Activated naive CD4-positive, alpha-beta T cell treated with anti-CD3 and anti-CD28 coated beads for 36 hours (primary cell): ENCODE measurements at regions not wholly inside any gene's neighbourhood (a gene's known extent, or its start where the extent isn't known, plus 50 kb on each side); places are given as distances from the start of the nearest gene placed in this dataset.

Experiments used
- CTCF ChIA-PET: fragments of 350-600 bp; sonication (Branson Sonifier 250); formaldehyde crosslinking; loops from one replicate; lab custom pipeline; 2021; ENCODE audit warnings: antibody characterized with exemption; lab: Charles Lee
- DNase-seq: peaks from one replicate; pipeline ENCODE4 v3.0.0-alpha.2; 2020
- H3K27ac Mint-ChIP-seq: one replicate; pipeline ENCODE4 v1.8.0; 2021; ENCODE audit warnings: mild to moderate bottlenecking, mixed read lengths
- H3K27me3 Mint-ChIP-seq: one replicate; pipeline ENCODE4 v1.8.0; 2021; ENCODE audit warnings: low read depth, mixed read lengths
- H3K36me3 Mint-ChIP-seq: one replicate; pipeline ENCODE4 v1.8.0; 2021; ENCODE audit warnings: low read depth, mixed read lengths
- H3K4me1 Mint-ChIP-seq: one replicate; pipeline ENCODE4 v1.8.0; 2021; ENCODE audit warnings: low read depth, mixed read lengths
- H3K4me3 Mint-ChIP-seq: one replicate; pipeline ENCODE4 v1.8.0; 2021; ENCODE audit warnings: mild to moderate bottlenecking, moderate library complexity, mixed read lengths
- H3K9me3 Mint-ChIP-seq: one replicate; pipeline ENCODE4 v1.8.0; 2021; ENCODE audit warnings: mixed read lengths
- intact Hi-C: fragments of 100-400 bp; cut with micrococcal nuclease; formaldehyde crosslinking; loops from one replicate; pipeline ENCODE4 v1.15.1; 2023

GRCh38 chr17:49910094-49910857 is 58.7 kb upstream of the DLX4 start:
- H3K27ac Mint-ChIP-seq: no peak overlapping the region
- H3K4me1 Mint-ChIP-seq: peaks cover 10% of the 10 kb centered on the region
- peak; percentile 55 for DNase-seq
- intact Hi-C loops: no loop called here
- peaks cover 68% of the 10 kb centered on the region for H3K27me3 Mint-ChIP-seq
- no peaks in the 10 kb centered on the region for H3K36me3 Mint-ChIP-seq
- H3K4me3 Mint-ChIP-seq: peak overlapping the region; percentile 53
- H3K9me3 Mint-ChIP-seq: no peaks in the 10 kb centered on the region
- CTCF ChIA-PET: interaction anchor here (1.2 to 3.4 kb wide), 4 partner anchors 12 to 87 kb away, joined by 3 to 23 read pairs (median 4); no protein-coding TSS in a partner anchor

- CTCF ChIA-PET: interaction anchor here (1.2 to 3.4 kb wide), 3 partner anchors 30 to 87 kb away, joined by 4 to 23 read pairs (median 4); no protein-coding TSS in a partner anchor
- Mint-ChIP-seq H3K9me3 (no peaks in the 10 kb centered on the region), H3K4me3 (no peak overlapping the region)
These were observed 58.2 kb upstream of the DLX4 start for GRCh38 chr17:49910858-49911204.

GRCh38 chr17:49911719-49912118 is 57.3 kb upstream of the DLX4 start:
- Mint-ChIP-seq H3K4me1 (peaks cover 10% of the 10 kb centered on the region), H3K27me3 (peaks cover 66% of the 10 kb centered on the region), H3K4me3 (no peak overlapping the region), H3K36me3 (no peaks in the 10 kb centered on the region), H3K27ac (no peak overlapping the region), H3K9me3 (no peaks in the 10 kb centered on the region)
- no peak for DNase-seq
- CTCF ChIA-PET: interaction anchor here (1.1 to 1.2 kb wide), 2 partner anchors 52 to 86 kb away, joined by 4 read pairs; no protein-coding TSS in a partner anchor
- intact Hi-C loops: no loop called here

More at GRCh38 chr17:49910858-49911204, 58.2 kb upstream of the DLX4 start:
- peaks cover 10% of the 10 kb centered on the region for H3K4me1 Mint-ChIP-seq
- intact Hi-C loops: no loop called here
- H3K36me3 Mint-ChIP-seq: no peaks in the 10 kb centered on the region
- H3K27me3 Mint-ChIP-seq: peaks cover 65% of the 10 kb centered on the region
- DNase-seq: no peak
- H3K27ac Mint-ChIP-seq: no peak overlapping the region

GRCh38 chr17:49913226-49914095 is 55.5 kb upstream of the DLX4 start:
- intact Hi-C loops: no loop called here
- no peak for DNase-seq
- H3K27ac Mint-ChIP-seq: no peak overlapping the region
- CTCF ChIA-PET: interaction anchor here (1.4 kb wide), 1 partner anchor 85 kb away, joined by 3 read pairs; no protein-coding TSS in a partner anchor
- peaks cover 53% of the 10 kb centered on the region for H3K27me3 Mint-ChIP-seq
- no peaks in the 10 kb centered on the region for H3K9me3 Mint-ChIP-seq
- no peaks in the 10 kb centered on the region for H3K36me3 Mint-ChIP-seq
- peaks cover 10% of the 10 kb centered on the region for H3K4me1 Mint-ChIP-seq
- no peak overlapping the region for H3K4me3 Mint-ChIP-seq

GRCh38 chr17:49914096-49914490 is 54.9 kb upstream of the DLX4 start:
- no peak overlapping the region for H3K4me3 Mint-ChIP-seq
- H3K27me3 Mint-ChIP-seq: peaks cover 46% of the 10 kb centered on the region
- intact Hi-C loops: no loop called here
- H3K9me3 Mint-ChIP-seq: no peaks in the 10 kb centered on the region
- no peak overlapping the region for H3K27ac Mint-ChIP-seq
- H3K4me1 Mint-ChIP-seq: peaks cover 10% of the 10 kb centered on the region
- CTCF ChIA-PET: interaction anchor here (0.6 to 1.4 kb wide), 5 partner anchors 84 to 1191 kb away, joined by 3 to 4 read pairs (median 3); partner anchors contain the start of gene PRAC2
- no peaks in the 10 kb centered on the region for H3K36me3 Mint-ChIP-seq
- no peak for DNase-seq

- peaks cover 42% of the 10 kb centered on the region for H3K27me3 Mint-ChIP-seq
- CTCF ChIA-PET: interaction anchor here (0.6 to 1.4 kb wide), 5 partner anchors 84 to 1192 kb away, joined by 3 to 4 read pairs (median 3); partner anchors contain the start of gene PRAC2
- no peak overlapping the region for H3K27ac Mint-ChIP-seq
These were observed 54.3 kb upstream of the DLX4 start for GRCh38 chr17:49914664-49915063.

GRCh38 chr17:49915260-49915659 is 53.7 kb upstream of the DLX4 start:
- Mint-ChIP-seq H3K4me1 (peaks cover 5% of the 10 kb centered on the region), H3K36me3 (no peaks in the 10 kb centered on the region), H3K27me3 (peaks cover 38% of the 10 kb centered on the region), H3K4me3 (no peak overlapping the region), H3K27ac (no peak overlapping the region), H3K9me3 (no peaks in the 10 kb centered on the region)
- no peak for DNase-seq
- intact Hi-C loops: no loop called here
- CTCF ChIA-PET: no interaction called here

More at GRCh38 chr17:49914664-49915063, 54.3 kb upstream of the DLX4 start:
- no peak for DNase-seq
- Mint-ChIP-seq H3K4me1 (peaks cover 9% of the 10 kb centered on the region), H3K4me3 (no peak overlapping the region), H3K36me3 (no peaks in the 10 kb centered on the region), H3K9me3 (no peaks in the 10 kb centered on the region)
- intact Hi-C loops: no loop called here

- Mint-ChIP-seq H3K9me3 (no peaks in the 10 kb centered on the region), H3K4me3 (no peak overlapping the region), H3K27ac (no peak overlapping the region), H3K36me3 (no peaks in the 10 kb centered on the region), H3K4me1 (peaks cover 3% of the 10 kb centered on the region), H3K27me3 (peaks cover 35% of the 10 kb centered on the region)
- DNase-seq: no peak
- intact Hi-C loops: no loop called here
- CTCF ChIA-PET: interaction anchor here (1.0 to 1.8 kb wide), 2 partner anchors 36 to 83 kb away, joined by 5 to 6 read pairs; no protein-coding TSS in a partner anchor
These were observed 53.3 kb upstream of the DLX4 start for GRCh38 chr17:49915670-49916069.

GRCh38 chr17:49916854-49917515 is 52.0 kb upstream of the DLX4 start:
- no peaks in the 10 kb centered on the region for H3K9me3 Mint-ChIP-seq
- no peak overlapping the region for H3K4me3 Mint-ChIP-seq
- no peak for DNase-seq
- no peaks in the 10 kb centered on the region for H3K36me3 Mint-ChIP-seq
- CTCF ChIA-PET: interaction anchor here (1.0 to 1.8 kb wide), 4 partner anchors 35 to 202 kb away, joined by 5 to 9 read pairs (median 7); no protein-coding TSS in a partner anchor
- intact Hi-C loops: no loop called here
- H3K27ac Mint-ChIP-seq: no peak overlapping the region
- H3K4me1 Mint-ChIP-seq: no peaks in the 10 kb centered on the region
- peaks cover 26% of the 10 kb centered on the region for H3K27me3 Mint-ChIP-seq

- Mint-ChIP-seq H3K4me3 (no peak overlapping the region), H3K36me3 (no peaks in the 10 kb centered on the region), H3K27me3 (peaks cover 22% of the 10 kb centered on the region), H3K9me3 (no peaks in the 10 kb centered on the region), H3K4me1 (no peaks in the 10 kb centered on the region), H3K27ac (no peak overlapping the region)
- CTCF ChIA-PET: interaction anchor here (0.7 kb wide), 1 partner anchor 12 kb away, joined by 3 read pairs; no protein-coding TSS in a partner anchor
- no peak for DNase-seq
- intact Hi-C loops: no loop called here
These were observed 50.4 kb upstream of the DLX4 start for GRCh38 chr17:49918591-49918990.
